DMS 273 treated with DMSO at 0.1 percent for 48 hours (cell line): ENCODE measurements at regions not wholly inside any gene's neighbourhood (a gene's known extent, or its start where the extent isn't known, plus 50 kb on each side); places are given as distances from the start of the nearest gene placed in this dataset.
A peak's percentile ranks its signal among the peaks of the same experiment; 100 is the strongest.

Experiments used
- DNase-seq: peaks from one replicate; lab custom pipeline; 2025; lab: John Stamatoyannopoulos, UW

- DNase-seq: no peak
Observed at GRCh38 chr2:226274143-226274542, 525.5 kb downstream of the IRS1 start.

DNA sequence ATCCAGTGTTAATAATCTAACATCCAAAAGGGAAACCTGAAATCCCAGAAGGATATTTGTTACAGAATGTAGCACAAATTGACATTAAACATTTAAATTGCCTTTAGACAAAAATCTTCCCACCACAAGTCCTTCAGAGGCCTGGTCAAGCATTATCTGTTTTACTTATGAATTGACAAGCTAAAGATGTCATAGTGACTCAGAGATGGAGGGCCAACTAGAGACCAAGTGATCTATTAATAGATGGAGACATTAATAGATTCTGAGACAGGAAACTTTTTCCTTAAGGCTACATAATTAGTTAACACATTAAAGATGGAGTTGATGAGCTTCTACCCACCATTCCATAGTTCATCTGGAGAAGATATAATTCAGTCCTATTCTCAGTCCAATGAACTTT, 526.2 kb downstream of the IRS1 start:
- no peak for DNase-seq

- DNase-seq: no peak
Observed at GRCh38 chr2:226272435-226272834, 527.2 kb downstream of the IRS1 start.

GRCh38 chr2:226270285-226271058, 529.1 kb downstream of the IRS1 start:
- no peak for DNase-seq

DNA sequence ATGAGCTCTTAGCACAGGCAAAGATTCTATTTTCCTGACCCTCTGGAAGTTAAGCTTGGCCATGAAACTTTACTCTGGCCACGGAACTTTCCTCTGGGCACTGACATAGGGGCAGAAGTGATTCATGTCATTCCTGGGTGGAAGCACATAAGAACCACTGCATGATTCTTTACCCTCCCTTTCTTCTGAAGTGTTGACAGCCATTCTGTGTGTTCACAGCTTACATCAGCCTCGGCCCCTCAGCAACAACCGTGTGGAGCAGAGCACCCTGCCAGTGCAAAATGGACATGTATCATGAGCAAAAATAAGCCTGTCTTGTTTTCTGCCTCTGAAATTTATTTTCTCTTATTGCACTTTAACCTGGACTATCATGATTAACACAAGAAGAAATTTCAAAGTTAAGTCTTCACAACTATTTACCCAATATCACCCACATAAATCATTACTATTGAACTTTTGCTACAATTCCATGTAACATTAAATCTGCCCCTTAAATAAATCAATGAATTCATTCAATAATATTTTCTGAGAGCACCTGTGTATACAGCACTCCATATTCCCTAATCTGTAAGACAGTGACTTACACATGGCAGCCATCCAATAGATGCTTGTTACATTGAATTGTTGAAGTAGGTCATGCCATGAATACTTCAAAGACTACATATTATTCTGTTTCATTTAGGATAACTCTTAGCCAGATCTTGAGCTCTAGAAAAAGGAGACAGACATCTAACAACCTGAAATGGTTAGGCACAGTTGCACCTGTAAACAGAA, 531.9 kb downstream of the IRS1 start:
- no peak for DNase-seq

GRCh38 chr2:226256709-226257376, 542.8 kb downstream of the IRS1 start:
- DNase-seq: no peak

GRCh38 chr2:226256237-226256636, 543.4 kb downstream of the IRS1 start:
- DNase-seq: no peak

DNA sequence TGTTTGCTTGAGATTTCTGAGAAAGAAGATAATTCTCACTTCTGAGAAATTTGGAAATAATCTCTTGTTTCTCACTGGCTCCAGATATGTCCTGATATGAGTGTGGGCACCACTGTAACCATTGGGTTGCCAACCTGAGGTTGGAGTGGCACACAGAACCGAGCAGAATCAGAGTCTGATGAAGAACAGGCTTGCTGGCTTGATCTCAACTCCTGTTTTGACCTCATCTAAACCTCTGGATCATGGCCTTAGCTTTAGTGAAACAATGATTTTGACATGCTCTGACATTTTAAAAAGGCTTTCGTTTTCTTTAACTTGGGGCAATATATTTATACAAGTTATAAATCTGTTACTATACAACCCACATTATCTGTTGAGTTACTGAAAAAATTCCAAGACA, 548.0 kb downstream of the IRS1 start:
- DNase-seq: no peak

- DNase-seq: no peak
Observed at GRCh38 chr2:226247289-226248275, 552.0 kb downstream of the IRS1 start.

DNA sequence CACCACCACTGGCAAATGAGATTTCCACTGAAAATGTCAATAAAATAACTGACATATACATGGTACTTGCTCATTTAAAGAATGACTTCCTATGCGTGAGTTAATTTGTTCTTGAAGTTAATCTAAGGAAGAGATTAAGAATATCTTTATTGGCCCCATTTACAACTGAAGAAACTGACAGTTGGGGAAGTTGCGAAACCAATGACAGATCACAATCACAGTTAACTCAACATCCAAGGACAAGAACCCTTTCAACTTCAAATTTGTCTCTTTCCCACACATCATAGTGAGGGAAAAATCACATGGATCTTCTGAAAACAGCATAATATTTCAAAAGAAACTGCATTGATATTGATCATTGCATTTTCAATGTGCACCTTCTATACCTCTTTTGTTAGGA, 565.4 kb downstream of the IRS1 start:
- no peak for DNase-seq

DNA sequence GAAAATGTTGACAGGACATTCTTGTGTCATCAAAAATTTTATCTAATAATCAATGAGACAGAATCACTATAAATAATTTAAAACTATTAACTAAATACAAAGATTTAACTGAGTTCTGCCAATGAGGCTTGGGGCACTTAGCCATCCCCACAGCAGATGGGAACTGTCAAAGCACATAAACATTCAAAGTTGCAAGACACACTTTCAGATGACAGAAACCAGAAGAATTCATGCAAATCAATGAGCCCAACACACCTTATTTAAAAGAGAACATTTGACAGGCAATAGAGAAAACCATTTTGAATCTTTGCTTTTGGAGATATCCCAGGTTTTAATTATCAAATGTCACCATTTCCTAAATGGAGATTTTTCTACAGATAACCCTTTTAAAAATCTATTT, 566.2 kb downstream of the IRS1 start:
- DNase-seq: no peak

DNA sequence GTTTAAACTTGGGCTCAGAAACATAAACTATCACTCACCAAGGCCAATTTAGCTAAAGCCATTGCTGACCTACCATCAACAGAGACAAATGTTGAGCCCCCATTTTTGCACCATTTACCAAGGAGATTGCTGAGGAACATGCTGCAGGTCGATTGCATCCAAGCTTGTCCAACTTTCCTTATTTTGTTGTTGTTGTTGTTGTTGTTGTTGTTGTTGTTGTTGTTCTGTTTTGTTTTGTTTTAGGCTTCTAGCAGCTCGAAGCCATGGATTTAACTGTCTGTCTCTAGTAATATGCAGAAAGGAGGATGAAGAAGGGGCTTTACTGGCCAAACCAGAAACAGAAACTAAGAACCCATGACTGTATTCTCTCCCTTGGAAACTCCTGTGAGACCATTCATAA, 571.5 kb downstream of the IRS1 start:
- no peak for DNase-seq

DNA sequence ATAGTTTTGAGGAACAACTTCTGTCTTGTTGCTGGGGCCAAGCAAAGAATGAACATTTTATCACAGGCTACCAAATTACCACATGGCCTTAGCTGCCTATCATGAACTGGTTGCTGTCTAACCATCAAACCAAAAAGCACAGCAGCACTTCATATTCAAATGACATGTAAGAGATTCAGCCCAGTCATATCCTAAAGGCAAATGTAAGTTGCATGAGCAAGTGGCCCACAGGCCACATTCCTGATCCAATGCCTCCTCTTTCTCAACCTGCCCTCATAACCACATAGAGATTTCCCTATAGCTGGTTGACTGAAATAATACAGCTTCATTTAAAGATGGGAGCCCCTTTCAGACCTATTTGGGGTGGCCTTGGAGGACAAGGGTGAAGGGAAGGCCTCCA, 572.3 kb downstream of the IRS1 start:
- DNase-seq: no peak

DNA sequence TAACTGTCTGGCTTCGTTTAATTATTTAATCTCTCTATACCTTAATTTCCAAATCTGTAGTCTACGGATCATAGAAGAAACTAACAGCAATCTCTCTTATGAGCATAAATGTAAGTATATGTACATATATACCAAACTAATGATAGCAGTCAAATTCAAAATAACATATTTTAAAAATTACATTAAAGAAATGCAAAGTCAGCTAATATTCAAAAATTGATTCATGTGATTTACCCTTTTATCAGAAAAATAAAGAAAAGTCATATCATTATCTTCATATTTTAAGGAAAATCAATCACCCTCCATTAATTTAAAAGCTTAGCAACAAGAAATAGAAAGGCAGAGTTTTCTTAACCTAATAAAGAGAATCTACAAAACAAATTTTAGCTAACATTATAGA, 575.9 kb downstream of the IRS1 start:
- no peak for DNase-seq

DNA sequence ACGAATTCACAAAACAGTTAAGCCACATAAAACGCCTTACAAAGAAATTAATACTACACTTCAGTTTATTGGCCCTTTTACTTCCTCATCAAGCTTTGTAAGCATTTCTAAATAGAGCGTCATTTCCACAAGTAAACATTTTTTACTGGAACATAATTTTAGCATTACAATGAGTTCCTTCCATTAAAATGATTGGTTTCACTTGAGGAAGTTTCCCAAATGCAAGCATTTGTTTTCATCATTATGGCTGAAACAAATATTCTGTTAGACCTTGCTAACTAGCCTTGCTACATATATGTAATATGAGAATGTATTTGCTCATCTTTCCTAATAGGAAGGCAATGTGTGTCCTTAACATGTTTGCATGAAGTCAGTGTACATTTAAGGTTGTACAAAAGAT, 579.1 kb downstream of the IRS1 start:
- DNase-seq: no peak

GRCh38 chr2:226217191-226217590, 582.4 kb downstream of the IRS1 start:
- no peak for DNase-seq

GRCh38 chr2:226216575-226216974, 583.0 kb downstream of the IRS1 start:
- no peak for DNase-seq

DNA sequence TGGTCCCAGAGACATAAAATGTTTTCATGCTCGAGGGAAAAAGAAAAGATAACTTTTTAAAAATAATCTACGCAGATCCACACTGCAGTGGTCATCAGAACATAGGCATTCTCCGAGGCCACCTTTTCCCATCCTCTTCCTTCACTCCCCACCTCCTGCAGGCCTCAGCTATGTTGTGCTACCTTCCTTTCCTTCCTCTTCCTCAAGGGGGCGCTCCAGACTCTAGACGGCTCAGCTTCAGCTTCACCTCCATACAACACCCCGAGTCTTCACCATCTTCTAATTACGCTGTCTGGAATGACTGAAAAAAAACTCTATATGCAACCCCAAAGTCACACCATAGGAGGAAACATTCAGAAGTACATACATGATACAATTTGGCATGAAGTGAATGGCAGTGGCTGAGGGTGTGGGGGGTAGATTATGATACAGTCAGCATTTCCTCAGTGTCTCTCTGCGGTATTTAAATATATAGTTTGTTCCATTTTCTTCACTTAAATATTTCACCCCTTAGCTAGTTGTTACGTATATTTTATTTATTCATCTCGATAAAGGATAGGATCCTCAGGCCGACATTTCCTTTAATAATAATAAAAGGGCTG, 583.6 kb downstream of the IRS1 start:
- peak; percentile 22 for DNase-seq

DNA sequence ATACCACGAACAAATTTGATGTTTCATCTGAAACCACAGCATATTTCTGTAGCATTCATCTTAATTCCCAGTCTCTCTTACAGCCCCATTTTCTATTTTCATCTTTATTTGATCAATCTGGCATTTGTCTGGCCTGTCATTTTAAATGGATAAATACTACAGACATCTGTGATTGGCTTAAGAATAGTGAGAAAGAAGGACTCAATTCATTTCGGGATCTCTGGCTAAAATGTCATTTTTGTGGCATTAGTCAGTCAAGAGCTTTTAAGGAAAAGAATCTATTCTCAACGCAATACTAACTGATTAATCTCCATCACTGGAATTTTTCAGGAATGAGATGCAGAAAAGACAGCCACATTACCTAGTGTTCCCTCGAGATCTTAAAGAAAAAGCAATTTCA, 585.9 kb downstream of the IRS1 start:
- DNase-seq: no peak

DNA sequence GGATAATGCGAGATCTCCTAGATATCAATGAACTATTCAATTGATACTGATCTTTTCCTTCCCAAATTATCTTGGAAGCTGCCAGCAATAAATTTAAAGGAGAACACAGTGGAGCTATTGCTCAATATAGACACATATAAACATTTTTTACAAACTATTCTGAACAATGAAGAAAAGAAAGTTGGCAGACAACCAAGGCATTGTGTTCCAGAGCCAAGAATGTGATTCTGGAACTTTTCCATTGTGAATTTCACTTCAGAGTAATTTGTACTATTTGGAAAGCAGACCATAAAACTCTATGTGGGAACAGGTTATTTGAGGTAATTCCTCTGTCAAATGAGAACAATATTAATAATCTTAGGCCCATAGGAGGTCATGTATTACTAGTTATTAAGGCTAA, 588.2 kb downstream of the IRS1 start:
- no peak for DNase-seq

DNA sequence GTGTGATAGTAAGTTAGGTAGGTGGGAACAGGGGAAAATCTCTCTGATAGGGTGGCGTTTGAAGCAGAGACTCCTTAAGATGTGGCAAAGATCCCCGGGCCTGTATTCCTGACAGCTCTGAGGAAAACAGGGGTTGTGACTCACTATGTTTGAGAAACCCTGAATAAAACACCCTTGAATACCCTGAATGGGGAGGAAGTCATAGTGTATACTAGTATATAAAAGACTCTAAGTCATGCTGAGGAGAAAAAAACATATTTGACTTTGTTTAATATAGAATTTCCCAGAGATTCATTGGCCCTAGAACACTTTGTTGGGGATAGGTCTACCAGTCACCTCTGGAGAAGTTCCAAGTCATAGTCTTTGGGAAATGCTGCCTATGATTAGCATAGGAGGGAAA, 590.9 kb downstream of the IRS1 start:
- no peak for DNase-seq
